ENCODE measurements at regions not wholly inside any gene's neighbourhood (a gene's known extent, or its start where the extent isn't known, plus 50 kb on each side); places are given as distances from the start of the nearest gene placed in this dataset.

DNA sequence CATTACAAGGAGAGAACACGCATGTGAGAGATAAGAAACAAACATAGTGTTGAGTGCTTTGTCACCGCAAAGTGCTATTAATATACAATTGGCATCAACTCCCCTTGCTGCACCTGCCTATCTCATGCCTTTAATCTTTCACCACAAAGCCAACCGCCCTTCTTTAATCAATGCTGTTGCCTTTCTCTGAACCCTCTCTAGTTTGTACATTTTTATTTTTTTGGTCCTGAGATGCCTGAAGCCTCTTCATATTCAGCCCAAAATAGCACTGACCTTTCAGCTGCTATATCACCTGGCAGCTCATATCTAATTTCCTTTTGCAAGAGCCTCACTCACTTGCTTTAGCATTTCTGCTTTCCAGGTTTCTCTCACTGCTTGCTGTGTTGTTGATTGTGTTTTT is 504.7 kb downstream of the NUF2 start:
- in situ Hi-C loops (cut with MboI; ENCODE audit: low sequenced_read_pairs in 4 of 4): no loop called here
- TF ChIP-seq POLR2A (IDR thresholded peaks at IDR 0.05) (no peak), CTCF (IDR thresholded peaks at IDR 0.05 in 4 of 5, conservative IDR thresholded peaks at IDR 0.05 in 1 of 5) (no peak)
- peak overlapping the region; percentile 35 to 72 (median 66) for H3K27ac ChIP-seq

DNA sequence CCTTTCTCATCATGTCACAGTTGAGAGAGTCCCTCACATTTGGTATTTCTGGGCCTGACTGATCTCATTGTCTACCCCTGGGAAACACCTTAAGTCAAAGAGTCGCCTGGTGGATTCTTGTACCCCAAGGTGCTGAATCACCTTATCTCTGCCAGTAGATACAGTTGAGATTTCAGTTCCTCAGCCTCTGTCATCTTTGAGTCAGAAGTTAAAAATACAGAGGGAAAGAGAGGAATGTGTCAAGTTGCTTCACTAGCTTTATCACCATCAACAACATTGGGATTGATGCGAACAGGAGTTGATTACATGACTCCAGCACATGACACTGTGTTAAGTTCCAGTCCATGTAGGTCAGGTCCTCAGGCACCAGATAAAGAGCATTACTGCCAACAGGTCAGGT is 513.0 kb downstream of the NUF2 start:
- intact Hi-C loops (cut with DNase I; ENCODE audit: low total_unique reads) (no loop called here), in situ Hi-C loops (cut with MboI; ENCODE audit: low sequenced_read_pairs in 4 of 4) (no loop called here)
- no peaks in the 10 kb centered on the region for H3K9me3 ChIP-seq
- DNase-seq (peak in 1 of 2 donors; percentile 36), ATAC-seq (peak; percentile 97 to 98)
- H3K4me3 ChIP-seq: no peak overlapping the region
- no peaks in the 10 kb centered on the region for H3K36me3 ChIP-seq
- peak overlapping the region in 3 of 4 donors; percentile 7 to 54 (median 46) for H3K27ac ChIP-seq
- no peaks in the 10 kb centered on the region for H3K4me1 ChIP-seq
- no peaks in the 10 kb centered on the region for H3K27me3 ChIP-seq
- TF ChIP-seq POLR2A (IDR thresholded peaks at IDR 0.05) (no peak), CTCF (IDR thresholded peaks at IDR 0.05 in 4 of 5, conservative IDR thresholded peaks at IDR 0.05 in 1 of 5) (no peak)

More for the DNA sequence above, 504.7 kb downstream of the NUF2 start:
- intact Hi-C loops (cut with DNase I; ENCODE audit: low total_unique reads): no loop called here
- Histone ChIP-seq H3K27me3 (no peaks in the 10 kb centered on the region), H3K4me1 (peaks cover 15 to 20% of the 10 kb centered on the region in 2 donors), H3K36me3 (no peaks in the 10 kb centered on the region), H3K4me3 (no peak overlapping the region), H3K9me3 (no peaks in the 10 kb centered on the region)
- peak; percentile 95 to 99 for ATAC-seq
- DNase-seq: peak; percentile 2 to 11

- Histone ChIP-seq H3K36me3 (no peaks in the 10 kb centered on the region), H3K9me3 (no peaks in the 10 kb centered on the region), H3K27me3 (no peaks in the 10 kb centered on the region), H3K4me3 (no peak overlapping the region), H3K4me1 (no peaks in the 10 kb centered on the region), H3K27ac (no peak overlapping the region)
- intact Hi-C loops (cut with DNase I; ENCODE audit: low total_unique reads): no loop called here
- TF ChIP-seq CTCF (IDR thresholded peaks at IDR 0.05 in 4 of 5, conservative IDR thresholded peaks at IDR 0.05 in 1 of 5) (no peak), POLR2A (IDR thresholded peaks at IDR 0.05) (no peak)
- no peak for ATAC-seq
- in situ Hi-C loops (cut with MboI; ENCODE audit: low sequenced_read_pairs in 4 of 4): no loop called here
- DNase-seq: no peak
Measured at GRCh38 chr1:163836481-163836880, 514.7 kb downstream of the NUF2 start.

GRCh38 chr1:163837206-163837605 is 515.5 kb downstream of the NUF2 start:
- Histone ChIP-seq H3K4me3 (no peak overlapping the region), H3K9me3 (no peaks in the 10 kb centered on the region), H3K27me3 (no peaks in the 10 kb centered on the region), H3K36me3 (no peaks in the 10 kb centered on the region), H3K4me1 (no peaks in the 10 kb centered on the region), H3K27ac (no peak overlapping the region)
- DNase-seq (no peak), ATAC-seq (no peak)
- intact Hi-C loops (cut with DNase I; ENCODE audit: low total_unique reads): no loop called here
- in situ Hi-C loops (cut with MboI; ENCODE audit: low sequenced_read_pairs in 4 of 4): no loop called here
- TF ChIP-seq CTCF (IDR thresholded peaks at IDR 0.05 in 4 of 5, conservative IDR thresholded peaks at IDR 0.05 in 1 of 5) (no peak), POLR2A (IDR thresholded peaks at IDR 0.05) (no peak)

- no peaks in the 10 kb centered on the region for H3K9me3 ChIP-seq
- in situ Hi-C loops (cut with MboI; ENCODE audit: low sequenced_read_pairs in 4 of 4): no loop called here
- H3K27me3 ChIP-seq: no peaks in the 10 kb centered on the region
- no peak for DNase-seq
- intact Hi-C loops (cut with DNase I; ENCODE audit: low total_unique reads): no loop called here
- TF ChIP-seq CTCF (IDR thresholded peaks at IDR 0.05 in 4 of 5, conservative IDR thresholded peaks at IDR 0.05 in 1 of 5) (no peak), POLR2A (IDR thresholded peaks at IDR 0.05) (no peak)
- H3K36me3 ChIP-seq: no peaks in the 10 kb centered on the region
- no peak overlapping the region for H3K4me3 ChIP-seq
- no peak overlapping the region for H3K27ac ChIP-seq
- H3K4me1 ChIP-seq: peaks cover 0 to 13% of the 10 kb centered on the region in 2 donors
- ATAC-seq: no peak
Measured at GRCh38 chr1:163842571-163842970, 520.8 kb downstream of the NUF2 start.

Data from gastrocnemius medialis (tissue), 4 donors.